IMR-90 (cell line): ENCODE measurements at regions not wholly inside any gene's neighbourhood (a gene's known extent, or its start where the extent isn't known, plus 50 kb on each side); places are given as distances from the start of the nearest gene placed in this dataset.

ENCODE experiments used
- ATAC-seq: fragments of 200-7000 bp; cut with Tn5 transposase; 2 replicates; pipeline ENCODE4 v1.9.1; 2020; ENCODE audit warnings: low read depth, mild to moderate bottlenecking, moderate library complexity
- BruUV-seq: library from RNA; stranded (reverse); fragments of 400-500 nt; replicated peaks from 2 replicates; lab custom pipeline; 2021; lab: Mats Ljungman, UMichigan
- CTCF ChIA-PET: fragments of 300-600 bp; formaldehyde crosslinking; extraction: SDS; loops from one replicate; lab custom pipeline; 2021; ENCODE audit warnings: antibody characterized with exemption; lab: Yijun Ruan, JAX
- POLR2A ChIA-PET: fragments of 300-600 bp; sonication (Branson Sonifier 250); formaldehyde crosslinking; loops from one replicate; lab custom pipeline; 2022; ENCODE audit warnings: antibody characterized with exemption; ENCODE audit not compliant: unreplicated experiment; lab: Charles Lee
- DNase-seq: peaks from one replicate; pipeline ENCODE4 v3.0.0; 2013
- H2AFZ ChIP-seq: replicated peaks from 2 replicates; pipeline ENCODE3; 2013; ENCODE audit warnings: low read length, mild to moderate bottlenecking; ENCODE audit not compliant: poor library complexity
- H2AK5ac ChIP-seq: 2 replicates; pipeline ENCODE4 v1.6.1; 2013; ENCODE audit warnings: low read depth, low read length, inconsistent platforms
- H2AK9ac ChIP-seq: replicated peaks from 2 replicates; pipeline ENCODE3; 2013; ENCODE audit warnings: mild to moderate bottlenecking, low read depth, low read length, moderate library complexity; ENCODE audit not compliant: poor library complexity
- H2BK120ac ChIP-seq: 2 replicates; pipeline ENCODE4 v1.6.1; 2013; ENCODE audit warnings: low read depth, low read length, inconsistent platforms
- H2BK15ac ChIP-seq: 3 replicates; pipeline ENCODE4 v1.6.1; 2013; ENCODE audit warnings: low read depth, low read length, inconsistent platforms
- H2BK20ac ChIP-seq: 2 replicates; pipeline ENCODE4 v1.6.1; 2013; ENCODE audit warnings: low read depth, mild to moderate bottlenecking, inconsistent platforms, low read length, moderate library complexity
- H2BK5ac ChIP-seq: 2 replicates; pipeline ENCODE4 v1.6.1; 2013; ENCODE audit warnings: mild to moderate bottlenecking, low read depth, low read length, inconsistent platforms; ENCODE audit not compliant: poor library complexity, severe bottlenecking
- H3K14ac ChIP-seq: replicated peaks from 2 replicates; pipeline ENCODE4 v1.6.1; 2013; ENCODE audit warnings: low read depth, low read length, inconsistent platforms
- H3K18ac ChIP-seq: 2 replicates; pipeline ENCODE4 v1.6.1; 2013; ENCODE audit warnings: low read depth, low read length, control low read depth
- H3K23ac ChIP-seq: 2 replicates; pipeline ENCODE4 v1.6.1; 2013; ENCODE audit warnings: low read depth, low read length, inconsistent platforms
- H3K27ac ChIP-seq: 2 replicates; pipeline ENCODE4 v1.5.1; 2013; ENCODE audit warnings: mild to moderate bottlenecking, control low read depth, low read length; ENCODE audit not compliant: insufficient read depth
- H3K27me3 ChIP-seq: 2 replicates; pipeline ENCODE4 v1.6.1; 2013; ENCODE audit warnings: low read length; ENCODE audit not compliant: control insufficient read depth, insufficient read depth
- H3K36me3 ChIP-seq: 2 replicates; pipeline ENCODE4 v1.6.1; 2013; ENCODE audit warnings: low read length, mixed read lengths; ENCODE audit not compliant: control insufficient read depth, insufficient read depth
- H3K4ac ChIP-seq: 2 replicates; pipeline ENCODE4 v1.6.1; 2013; ENCODE audit warnings: low read depth, low read length, inconsistent platforms
- H3K4me1 ChIP-seq: 2 replicates; pipeline ENCODE4 v1.6.1; 2013; ENCODE audit warnings: low read length, mixed read lengths; ENCODE audit not compliant: control insufficient read depth, insufficient read depth
- H3K4me2 ChIP-seq: 2 replicates; pipeline ENCODE4 v1.6.1; 2013; ENCODE audit warnings: low read depth, mild to moderate bottlenecking, control low read depth, low read length, moderate library complexity
- H3K4me3 ChIP-seq: 2 replicates; pipeline ENCODE4 v1.5.1; 2013; ENCODE audit warnings: low read depth, mild to moderate bottlenecking, control low read depth, low read length, moderate library complexity; ENCODE audit not compliant: insufficient read depth
- H3K56ac ChIP-seq: 2 replicates; pipeline ENCODE4 v1.6.1; 2013; ENCODE audit warnings: low read length, inconsistent platforms; ENCODE audit not compliant: insufficient read depth; ENCODE audit errors: extremely low read depth
- H3K79me1 ChIP-seq, 2 experiments: 2 replicates each; pipeline ENCODE4 v1.6.1; 2013; ENCODE audit warnings: low read length in 2 of 2, inconsistent platforms in 1 of 2, low read depth in 1 of 2
- H3K9ac ChIP-seq: 2 replicates; pipeline ENCODE4 v1.6.1; 2013; ENCODE audit warnings: low read depth, low read length, control low read depth
- H3K9me1 ChIP-seq: 2 replicates; pipeline ENCODE4 v1.6.1; 2013; ENCODE audit warnings: low read length, inconsistent platforms; ENCODE audit not compliant: insufficient read depth
- H3K9me3 ChIP-seq: 2 replicates; pipeline ENCODE4 v1.6.1; 2013; ENCODE audit warnings: low read length; ENCODE audit not compliant: control insufficient read depth, insufficient read depth
- H4K20me1 ChIP-seq: 2 replicates; pipeline ENCODE4 v1.6.1; 2013; ENCODE audit warnings: low read length, inconsistent platforms; ENCODE audit not compliant: insufficient read depth
- H4K5ac ChIP-seq: 2 replicates; pipeline ENCODE4 v1.6.1; 2013; ENCODE audit warnings: mild to moderate bottlenecking, low read depth, low read length, control low read depth
- H4K8ac ChIP-seq, 2 experiments: 2 replicates each; pipeline ENCODE4 v1.6.1; 2013; ENCODE audit warnings: low read depth in 2 of 2, low read length in 2 of 2, control low read depth in 1 of 2, inconsistent platforms in 1 of 2
- H4K91ac ChIP-seq: 2 replicates; pipeline ENCODE4 v1.6.1; 2013; ENCODE audit warnings: low read depth, low read length, inconsistent platforms; ENCODE audit not compliant: insufficient read depth
- CEBPB ChIP-seq: IDR thresholded peaks from 2 replicates; pipeline ENCODE4 v1.6.1; 2012; ENCODE audit warnings: low read depth, low read length, improper control_type of control experiment
- CHD1 ChIP-seq: IDR thresholded peaks from 2 replicates; pipeline ENCODE4 v1.6.1; 2012; ENCODE audit warnings: low read depth, low read length, improper control_type of control experiment
- WGBS, 2 experiments: methylation state at CpG; one replicate each; pipeline versions ENCODE4 v1.1.5 to v1.1.7; 2013; ENCODE audit warnings: missing lambda C conversion rate in 2 of 2; ENCODE audit not compliant: insufficient read length in 1 of 2; ENCODE audit errors: extremely low coverage in 2 of 2; 5-methylcytosine and 5-hydroxymethylcytosine counted together
- dilution Hi-C: fragments of 300-500 bp; cut with HindIII; formaldehyde crosslinking; loops from one replicate; pipeline ENCODE4 v1.14.3; 2018; ENCODE audit warnings: low sequenced_read_pairs; ENCODE audit not compliant: unreplicated experiment
- in situ Hi-C: fragments of 300-500 bp; cut with MboI; formaldehyde crosslinking; loops from 3 replicates; pipeline ENCODE4 v1.14.3; 2019; ENCODE audit warnings: low sequenced_read_pairs, inconsistent platforms, mixed read lengths
- intact Hi-C: fragments of 100-400 bp; cut with micrococcal nuclease; formaldehyde crosslinking; loops from 2 replicates; pipeline ENCODE4 v1.10.0; 2022

GRCh38 chr12:88638966-88639760 is 58.9 kb upstream of the KITLG start:
- in situ Hi-C loops: no loop called here

More at GRCh38 chr12:88638966-88639760, 58.9 kb upstream of the KITLG start:
- Histone ChIP-seq H2BK20ac (peak overlapping the region; percentile 87; the same call in 1 of the 2 replicates), H3K23ac (peak overlapping the region; percentile 72; the same call in 1 of the 2 replicates), H2AFZ (peak overlapping the region; percentile 11), H4K20me1 (no peaks in the 10 kb centered on the region), H2AK9ac (no peak overlapping the region), H3K9ac (no peak overlapping the region; the same call in 1 of the 2 replicates), H2BK120ac (peak overlapping the region; percentile 94), H3K4me1 (peaks cover 2% of the 10 kb centered on the region), H3K36me3 (no peaks in the 10 kb centered on the region), H3K79me1 (no peaks in the 10 kb centered on the region), H2BK15ac (peak overlapping the region; percentile 74), H4K8ac (peak overlapping the region; percentile 2 to 72; a peak in 3 of 4 replicates), H3K4me2 (peak overlapping the region; percentile 87), H3K9me1 (no peaks in the 10 kb centered on the region), H3K9me3 (no peaks in the 10 kb centered on the region), H4K5ac (peak overlapping the region; percentile 69; the same call in 1 of the 2 replicates), H2BK5ac (peak overlapping the region; percentile 81), H4K91ac (no peak overlapping the region), H3K18ac (peak overlapping the region; percentile 84; the same call in 1 of the 2 replicates), H3K56ac (peak overlapping the region; percentile 30), H2AK5ac (no peak overlapping the region), H3K27ac (peak overlapping the region; percentile 9; the same call in 1 of the 2 replicates), H3K14ac (peak overlapping the region; percentile 84), H3K4me3 (peak overlapping the region; percentile 15; the same call in 1 of the 2 replicates), H3K4ac (peak overlapping the region; percentile 54; the same call in 1 of the 2 replicates), H3K27me3 (no peaks in the 10 kb centered on the region)
- no CpG with 5 or more reads among the region's 6 CpGs for WGBS, 2 experiments
- no TSS peak for BruUV-seq
- dilution Hi-C loops: no loop called here
- peak; percentile 72 for DNase-seq
- peak; percentile 34; the same call in 1 of the 2 replicates for TF ChIP-seq CEBPB
- no peak for TF ChIP-seq CHD1
- POLR2A ChIA-PET: no interaction called here
- intact Hi-C loops: loop anchor here (5.0 kb wide), 1 partner anchor 57 kb away; the partner anchor contains the start of gene KITLG
- ATAC-seq: peak; percentile 78
- CTCF ChIA-PET: interaction anchor here (0.6 to 0.8 kb wide), 3 partner anchors 8 to 352 kb away, joined by 3 to 4 read pairs (median 3); no protein-coding TSS in a partner anchor
